H1 (cell line): ENCODE measurements at regions not wholly inside any gene's neighbourhood (a gene's known extent, or its start where the extent isn't known, plus 50 kb on each side); places are given as distances from the start of the nearest gene placed in this dataset.

Experiments
- BCL11A ChIP-seq, 2 experiments: IDR thresholded peaks; one replicate each; pipeline ENCODE4 v1.6.1; 2011; ENCODE audit warnings: low read depth in 2 of 2, low read length in 2 of 2, mild to moderate bottlenecking in 2 of 2
- CREB1 ChIP-seq: IDR thresholded peaks from 2 replicates; pipeline ENCODE4 v1.6.1; 2012; ENCODE audit warnings: inconsistent platforms
- CTCF ChIP-seq, 3 experiments: IDR thresholded peaks; 1 replicate in 2 of 3; 2 replicates in 1 of 3; pipeline versions ENCODE4 v1.5.1 to v1.6.1; 2011; ENCODE audit warnings: low read length in 3 of 3, mild to moderate bottlenecking in 3 of 3, inconsistent platforms in 2 of 3, low read depth in 1 of 3, moderate library complexity in 1 of 3; ENCODE audit not compliant: insufficient read depth in 1 of 3; ENCODE audit errors: control extremely low read depth in 1 of 3
- EP300 ChIP-seq, 2 experiments: IDR thresholded peaks; 1 replicate in 1 of 2; 2 replicates in 1 of 2; pipeline ENCODE4 v1.6.1; 2011 to 2012; ENCODE audit warnings: low read depth in 2 of 2, low read length in 2 of 2, mild to moderate bottlenecking in 2 of 2, borderline replicate concordance in 1 of 2, inconsistent platforms in 1 of 2, moderate library complexity in 1 of 2
- JUN ChIP-seq: IDR thresholded peaks from 2 replicates; pipeline ENCODE4 v1.6.1; 2011; ENCODE audit warnings: low read depth, mild to moderate bottlenecking, improper control_type of control experiment, low read length
- KDM1A ChIP-seq: fragments of 200-600, 300-600 bp; sonication (generic); IDR thresholded peaks from 2 replicates; pipeline ENCODE4 v1.7.1; 2016; ENCODE audit warnings: mild to moderate bottlenecking, low read length, borderline replicate concordance
- KDM5A ChIP-seq: fragments of 200-600 bp; IDR thresholded peaks from 2 replicates; pipeline ENCODE4 v1.7.1; 2012; ENCODE audit warnings: mild to moderate bottlenecking, low read length, inconsistent platforms, mixed read lengths
- POLR2A ChIP-seq, 2 experiments: IDR thresholded peaks; 1 replicate in 1 of 2; 2 replicates in 1 of 2; pipeline ENCODE4 v1.6.1; 2011; ENCODE audit warnings: low read depth in 2 of 2, low read length in 2 of 2, mild to moderate bottlenecking in 2 of 2; ENCODE audit errors: control extremely low read depth in 1 of 2
- POLR2AphosphoS5 ChIP-seq: IDR thresholded peaks from 2 replicates; pipeline ENCODE4 v1.6.1; 2011; ENCODE audit warnings: low read depth, low read length
- RBBP5 ChIP-seq: IDR thresholded peaks from 2 replicates; pipeline ENCODE4 v1.7.1; 2012; ENCODE audit warnings: low read depth, mild to moderate bottlenecking, inconsistent platforms, low read length, moderate library complexity, borderline replicate concordance
- SIN3A ChIP-seq, 2 experiments: IDR thresholded peaks in 1 of 2; conservative IDR thresholded peaks in 1 of 2; 2 replicates each; pipeline ENCODE4 v1.6.1; 2011 to 2012; ENCODE audit warnings: low read length in 2 of 2, improper control_type of control experiment in 1 of 2, low read depth in 1 of 2, mild to moderate bottlenecking in 1 of 2
- TBP ChIP-seq: IDR thresholded peaks from 2 replicates; pipeline ENCODE4 v1.6.1; 2011; ENCODE audit warnings: low read depth, low read length, improper control_type of control experiment

GRCh38 chr2:198776616-198777406 is 680.9 kb downstream of the SATB2 start:
- TF ChIP-seq CREB1 (no peak), POLR2AphosphoS5 (no peak), CTCF (IDR thresholded peaks at IDR 0.05; ENCODE audit: control extremely low read depth in 1 of 3, insufficient read depth in 1 of 3, low read depth in 1 of 3, low read length in 3 of 3) (no peak), POLR2A (IDR thresholded peaks at IDR 0.05; ENCODE audit: control extremely low read depth in 1 of 2, low read depth in 2 of 2, low read length in 2 of 2) (no peak), BCL11A (IDR thresholded peaks at IDR 0.05; ENCODE audit: low read depth in 2 of 2, low read length in 2 of 2) (no peak), TBP (no peak), KDM1A (no peak), RBBP5 (no peak), EP300 (IDR thresholded peaks at IDR 0.05; ENCODE audit: borderline replicate concordance in 1 of 2, low read depth in 2 of 2, low read length in 2 of 2) (no peak), JUN (no peak), KDM5A (no peak), SIN3A (conservative IDR thresholded peaks at IDR 0.05 in 1 of 2, IDR thresholded peaks at IDR 0.05 in 1 of 2; ENCODE audit: low read depth in 1 of 2, low read length in 2 of 2) (no peak)
